ENCODE measurements at regions not wholly inside any gene's neighbourhood (a gene's known extent, or its start where the extent isn't known, plus 50 kb on each side); places are given as distances from the start of the nearest gene placed in this dataset.

DNA sequence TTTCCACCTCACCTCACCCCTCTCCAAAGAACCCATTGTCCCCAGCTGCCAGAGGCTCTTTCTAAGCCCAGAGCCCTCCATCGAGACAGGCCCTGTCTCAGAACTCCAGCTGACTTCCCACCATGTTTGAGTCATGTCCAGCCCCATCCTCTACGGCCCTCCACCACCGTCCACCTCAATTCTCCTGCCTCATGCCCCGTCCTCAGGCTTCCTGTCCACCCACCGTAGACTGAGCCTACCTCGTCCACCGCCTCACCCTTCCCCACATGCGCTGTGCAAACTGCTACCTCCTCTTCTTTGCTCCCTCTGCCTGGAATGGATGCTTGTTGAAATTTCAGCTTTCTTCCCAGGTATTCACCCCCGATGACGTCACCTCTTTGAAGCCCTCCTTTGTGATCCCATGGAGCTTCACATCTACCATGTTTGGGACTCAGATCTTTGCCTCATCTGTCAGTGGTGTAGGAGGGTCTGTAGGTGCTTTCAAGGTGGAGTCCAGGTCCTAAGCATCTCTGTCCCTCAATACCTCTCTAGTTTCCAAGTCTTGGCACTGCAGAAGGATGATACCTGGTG lies 149.0 kb downstream of the MRM1 start:
- Mint-ChIP-seq H3K36me3 (no peaks in the 10 kb centered on the region), H3K27ac (no peak overlapping the region), H3K27me3 (ENCODE audit: low read depth) (no peaks in the 10 kb centered on the region; the same call in 1 of the 2 replicates), H3K9me3 (no peaks in the 10 kb centered on the region), H3K4me1 (peaks cover 11% of the 10 kb centered on the region; the same call in 1 of the 2 replicates), H3K4me3 (no peak overlapping the region)
- ChIA-PET CTCF (interaction anchor here (1.8 kb wide), 1 partner anchor 125 kb away, joined by 7 read pairs; no protein-coding TSS in a partner anchor), POLR2A (interaction anchor here (0.6 kb wide), 1 partner anchor 567 kb away, joined by 3 read pairs; no protein-coding TSS in a partner anchor)
- ATAC-seq (no peak), DNase-seq (ENCODE audit: low spot score) (no peak)
- TF ChIP-seq GRHL2 (CRISPR knock-in tag; IDR thresholded peaks at IDR 0.05; ENCODE audit: insufficient replicate concordance, severe bottlenecking) = no peak

DNA sequence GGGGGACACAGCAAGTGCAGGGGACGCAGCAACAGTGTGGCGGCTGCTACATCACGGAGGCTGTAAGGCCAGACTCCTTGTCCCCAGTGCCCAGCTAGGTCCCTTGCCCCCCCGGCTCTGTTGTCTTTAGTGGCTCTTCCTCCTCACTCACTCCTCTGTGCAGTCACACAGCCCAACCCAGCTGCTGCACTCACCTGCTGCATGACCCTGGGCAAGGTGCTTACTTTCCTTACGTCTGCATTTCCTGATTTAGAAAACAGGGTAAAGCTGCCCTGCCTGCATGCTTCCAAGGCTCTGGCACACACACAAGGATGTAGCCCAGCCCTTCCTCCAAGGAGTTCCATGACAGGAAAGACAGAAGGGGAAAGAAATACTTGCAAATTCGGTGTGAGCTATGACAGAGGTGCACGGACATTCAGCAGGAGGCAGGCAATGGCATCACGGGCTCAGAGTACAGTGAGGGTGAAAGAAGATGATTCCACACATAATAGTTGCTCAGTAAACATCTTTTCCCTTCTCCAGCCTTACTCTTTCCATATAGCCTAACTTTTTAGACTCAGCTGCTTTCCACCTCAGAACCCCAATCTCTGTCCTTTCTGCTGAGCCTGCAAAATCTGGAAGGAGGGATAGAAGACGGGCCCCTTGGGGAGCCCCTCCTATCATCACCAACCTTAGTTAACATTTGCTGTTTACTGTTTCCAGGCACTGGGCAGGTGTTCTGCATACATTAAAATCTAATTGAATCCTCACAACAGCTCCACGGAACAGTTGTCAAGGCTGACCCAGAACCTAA lies 150.9 kb downstream of the MRM1 start:
- DNase-seq (ENCODE audit: low spot score) = no peak
- ChIA-PET CTCF (interaction anchor here (0.5 to 2.2 kb wide), 3 partner anchors 9 to 94 kb away, joined by 3 to 7 read pairs (median 4); no protein-coding TSS in a partner anchor), POLR2A (no interaction called here)
- ATAC-seq = no peak
- TF ChIP-seq, protein P1, sequence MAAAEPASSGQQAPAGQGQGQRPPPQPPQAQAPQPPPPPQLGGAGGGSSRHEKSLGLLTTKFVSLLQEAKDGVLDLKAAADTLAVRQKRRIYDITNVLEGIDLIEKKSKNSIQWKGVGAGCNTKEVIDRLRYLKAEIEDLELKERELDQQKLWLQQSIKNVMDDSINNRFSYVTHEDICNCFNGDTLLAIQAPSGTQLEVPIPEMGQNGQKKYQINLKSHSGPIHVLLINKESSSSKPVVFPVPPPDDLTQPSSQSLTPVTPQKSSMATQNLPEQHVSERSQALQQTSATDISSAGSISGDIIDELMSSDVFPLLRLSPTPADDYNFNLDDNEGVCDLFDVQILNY (CRISPR knock-in tag; IDR thresholded peaks at IDR 0.05) = no peak
- no peak for TF ChIP-seq FOXJ3 (CRISPR knock-in tag; IDR thresholded peaks at IDR 0.05; ENCODE audit: borderline replicate concordance)
- TF ChIP-seq, protein P2, sequence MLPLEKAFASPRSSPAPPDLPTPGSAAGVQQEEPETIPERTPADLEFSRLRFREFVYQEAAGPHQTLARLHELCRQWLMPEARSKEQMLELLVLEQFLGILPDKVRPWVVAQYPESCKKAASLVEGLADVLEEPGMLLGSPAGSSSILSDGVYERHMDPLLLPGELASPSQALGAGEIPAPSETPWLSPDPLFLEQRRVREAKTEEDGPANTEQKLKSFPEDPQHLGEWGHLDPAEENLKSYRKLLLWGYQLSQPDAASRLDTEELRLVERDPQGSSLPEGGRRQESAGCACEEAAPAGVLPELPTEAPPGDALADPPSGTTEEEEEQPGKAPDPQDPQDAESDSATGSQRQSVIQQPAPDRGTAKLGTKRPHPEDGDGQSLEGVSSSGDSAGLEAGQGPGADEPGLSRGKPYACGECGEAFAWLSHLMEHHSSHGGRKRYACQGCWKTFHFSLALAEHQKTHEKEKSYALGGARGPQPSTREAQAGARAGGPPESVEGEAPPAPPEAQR (CRISPR knock-in tag; IDR thresholded peaks at IDR 0.05) = no peak
- TF ChIP-seq GRHL2 (CRISPR knock-in tag; IDR thresholded peaks at IDR 0.05; ENCODE audit: insufficient replicate concordance, severe bottlenecking) = no peak
- TF ChIP-seq, protein P3, sequence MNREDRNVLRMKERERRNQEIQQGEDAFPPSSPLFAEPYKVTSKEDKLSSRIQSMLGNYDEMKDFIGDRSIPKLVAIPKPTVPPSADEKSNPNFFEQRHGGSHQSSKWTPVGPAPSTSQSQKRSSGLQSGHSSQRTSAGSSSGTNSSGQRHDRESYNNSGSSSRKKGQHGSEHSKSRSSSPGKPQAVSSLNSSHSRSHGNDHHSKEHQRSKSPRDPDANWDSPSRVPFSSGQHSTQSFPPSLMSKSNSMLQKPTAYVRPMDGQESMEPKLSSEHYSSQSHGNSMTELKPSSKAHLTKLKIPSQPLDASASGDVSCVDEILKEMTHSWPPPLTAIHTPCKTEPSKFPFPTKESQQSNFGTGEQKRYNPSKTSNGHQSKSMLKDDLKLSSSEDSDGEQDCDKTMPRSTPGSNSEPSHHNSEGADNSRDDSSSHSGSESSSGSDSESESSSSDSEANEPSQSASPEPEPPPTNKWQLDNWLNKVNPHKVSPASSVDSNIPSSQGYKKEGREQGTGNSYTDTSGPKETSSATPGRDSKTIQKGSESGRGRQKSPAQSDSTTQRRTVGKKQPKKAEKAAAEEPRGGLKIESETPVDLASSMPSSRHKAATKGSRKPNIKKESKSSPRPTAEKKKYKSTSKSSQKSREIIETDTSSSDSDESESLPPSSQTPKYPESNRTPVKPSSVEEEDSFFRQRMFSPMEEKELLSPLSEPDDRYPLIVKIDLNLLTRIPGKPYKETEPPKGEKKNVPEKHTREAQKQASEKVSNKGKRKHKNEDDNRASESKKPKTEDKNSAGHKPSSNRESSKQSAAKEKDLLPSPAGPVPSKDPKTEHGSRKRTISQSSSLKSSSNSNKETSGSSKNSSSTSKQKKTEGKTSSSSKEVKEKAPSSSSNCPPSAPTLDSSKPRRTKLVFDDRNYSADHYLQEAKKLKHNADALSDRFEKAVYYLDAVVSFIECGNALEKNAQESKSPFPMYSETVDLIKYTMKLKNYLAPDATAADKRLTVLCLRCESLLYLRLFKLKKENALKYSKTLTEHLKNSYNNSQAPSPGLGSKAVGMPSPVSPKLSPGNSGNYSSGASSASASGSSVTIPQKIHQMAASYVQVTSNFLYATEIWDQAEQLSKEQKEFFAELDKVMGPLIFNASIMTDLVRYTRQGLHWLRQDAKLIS (CRISPR knock-in tag; IDR thresholded peaks at IDR 0.05; ENCODE audit: borderline replicate concordance) = no peak
- no peak for TF ChIP-seq ZNF396 (CRISPR knock-in tag; IDR thresholded peaks at IDR 0.05; ENCODE audit: borderline replicate concordance)
- no peak for TF ChIP-seq SOX15 (CRISPR knock-in tag; IDR thresholded peaks at IDR 0.05)
- TF ChIP-seq, protein P4, sequence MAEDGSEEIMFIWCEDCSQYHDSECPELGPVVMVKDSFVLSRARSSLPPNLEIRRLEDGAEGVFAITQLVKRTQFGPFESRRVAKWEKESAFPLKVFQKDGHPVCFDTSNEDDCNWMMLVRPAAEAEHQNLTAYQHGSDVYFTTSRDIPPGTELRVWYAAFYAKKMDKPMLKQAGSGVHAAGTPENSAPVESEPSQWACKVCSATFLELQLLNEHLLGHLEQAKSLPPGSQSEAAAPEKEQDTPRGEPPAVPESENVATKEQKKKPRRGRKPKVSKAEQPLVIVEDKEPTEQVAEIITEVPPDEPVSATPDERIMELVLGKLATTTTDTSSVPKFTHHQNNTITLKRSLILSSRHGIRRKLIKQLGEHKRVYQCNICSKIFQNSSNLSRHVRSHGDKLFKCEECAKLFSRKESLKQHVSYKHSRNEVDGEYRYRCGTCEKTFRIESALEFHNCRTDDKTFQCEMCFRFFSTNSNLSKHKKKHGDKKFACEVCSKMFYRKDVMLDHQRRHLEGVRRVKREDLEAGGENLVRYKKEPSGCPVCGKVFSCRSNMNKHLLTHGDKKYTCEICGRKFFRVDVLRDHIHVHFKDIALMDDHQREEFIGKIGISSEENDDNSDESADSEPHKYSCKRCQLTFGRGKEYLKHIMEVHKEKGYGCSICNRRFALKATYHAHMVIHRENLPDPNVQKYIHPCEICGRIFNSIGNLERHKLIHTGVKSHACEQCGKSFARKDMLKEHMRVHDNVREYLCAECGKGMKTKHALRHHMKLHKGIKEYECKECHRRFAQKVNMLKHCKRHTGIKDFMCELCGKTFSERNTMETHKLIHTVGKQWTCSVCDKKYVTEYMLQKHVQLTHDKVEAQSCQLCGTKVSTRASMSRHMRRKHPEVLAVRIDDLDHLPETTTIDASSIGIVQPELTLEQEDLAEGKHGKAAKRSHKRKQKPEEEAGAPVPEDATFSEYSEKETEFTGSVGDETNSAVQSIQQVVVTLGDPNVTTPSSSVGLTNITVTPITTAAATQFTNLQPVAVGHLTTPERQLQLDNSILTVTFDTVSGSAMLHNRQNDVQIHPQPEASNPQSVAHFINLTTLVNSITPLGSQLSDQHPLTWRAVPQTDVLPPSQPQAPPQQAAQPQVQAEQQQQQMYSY (CRISPR knock-in tag; IDR thresholded peaks at IDR 0.05) = no peak
- no peak for TF ChIP-seq JAZF1 (CRISPR knock-in tag; IDR thresholded peaks at IDR 0.05)
- no peak for TF ChIP-seq JUN (CRISPR knock-in tag; IDR thresholded peaks at IDR 0.05)
- Mint-ChIP-seq H3K36me3 (no peaks in the 10 kb centered on the region), H3K9me3 (no peaks in the 10 kb centered on the region), H3K27ac (no peak overlapping the region), H3K27me3 (ENCODE audit: low read depth) (no peaks in the 10 kb centered on the region; the same call in 1 of the 2 replicates), H3K4me3 (no peak overlapping the region), H3K4me1 (peaks cover 11% of the 10 kb centered on the region; the same call in 1 of the 2 replicates)

Data from WTC11 (cell line).